ENCODE measurements at regions not wholly inside any gene's neighbourhood (a gene's known extent, or its start where the extent isn't known, plus 50 kb on each side); places are given as distances from the start of the nearest gene placed in this dataset.

- in situ Hi-C loops (cut with MboI; ENCODE audit: low sequenced_read_pairs, unreplicated experiment) = no loop called here
These were observed 252.6 kb downstream of the CDK5RAP2 start for GRCh38 chr9:120327322-120327721.

GRCh38 chr9:120326049-120326693 is 253.8 kb downstream of the CDK5RAP2 start:
- no peak for DNase-seq (ENCODE audit: low spot score)
- in situ Hi-C loops (cut with MboI; ENCODE audit: low sequenced_read_pairs, unreplicated experiment) = no loop called here
- TF ChIP-seq CTCF (IDR thresholded peaks at IDR 0.05; ENCODE audit: borderline replicate concordance, control extremely low read depth, extremely low read depth, insufficient read depth, missing control alignments) = no peak

More at GRCh38 chr9:120327322-120327721, 252.6 kb downstream of the CDK5RAP2 start:
- no peak for DNase-seq (ENCODE audit: low spot score)
- no peak for TF ChIP-seq CTCF (IDR thresholded peaks at IDR 0.05; ENCODE audit: borderline replicate concordance, control extremely low read depth, extremely low read depth, insufficient read depth, missing control alignments)

- no peak for DNase-seq (ENCODE audit: low spot score)
- in situ Hi-C loops (cut with MboI; ENCODE audit: low sequenced_read_pairs, unreplicated experiment) = no loop called here
- TF ChIP-seq CTCF (IDR thresholded peaks at IDR 0.05; ENCODE audit: borderline replicate concordance, control extremely low read depth, extremely low read depth, insufficient read depth, missing control alignments) = no peak
These were observed 254.8 kb downstream of the CDK5RAP2 start for GRCh38 chr9:120324996-120325642.

- no peak for TF ChIP-seq CTCF (IDR thresholded peaks at IDR 0.05; ENCODE audit: borderline replicate concordance, control extremely low read depth, extremely low read depth, insufficient read depth, missing control alignments)
- in situ Hi-C loops (cut with MboI; ENCODE audit: low sequenced_read_pairs, unreplicated experiment) = no loop called here
- no peak for DNase-seq (ENCODE audit: low spot score)
These were observed 255.5 kb downstream of the CDK5RAP2 start for GRCh38 chr9:120324461-120324860.

- no peak for TF ChIP-seq CTCF (IDR thresholded peaks at IDR 0.05; ENCODE audit: borderline replicate concordance, control extremely low read depth, extremely low read depth, insufficient read depth, missing control alignments)
- DNase-seq (ENCODE audit: low spot score) = no peak
- in situ Hi-C loops (cut with MboI; ENCODE audit: low sequenced_read_pairs, unreplicated experiment) = no loop called here
These were observed 256.8 kb downstream of the CDK5RAP2 start for GRCh38 chr9:120323125-120323524.

GRCh38 chr9:120319452-120319851 is 260.5 kb downstream of the CDK5RAP2 start:
- TF ChIP-seq CTCF (IDR thresholded peaks at IDR 0.05; ENCODE audit: borderline replicate concordance, control extremely low read depth, extremely low read depth, insufficient read depth, missing control alignments) = no peak
- no peak for DNase-seq (ENCODE audit: low spot score)
- in situ Hi-C loops (cut with MboI; ENCODE audit: low sequenced_read_pairs, unreplicated experiment) = no loop called here
